NCI-H1048 (cell line): ENCODE measurements at regions not wholly inside any gene's neighbourhood (a gene's known extent, or its start where the extent isn't known, plus 50 kb on each side); places are given as distances from the start of the nearest gene placed in this dataset.
"Not testable (repeated sequence)": the region's sequence is repeated elsewhere in the genome, so short reads cannot be mapped to it uniquely, and the experiment has no call there.

Source experiments
- DNase-seq: peaks from one replicate; lab custom pipeline; 2025; lab: John Stamatoyannopoulos, UW

GRCh38 chr4:95898226-95898625 is 58.3 kb downstream of the PDHA2 start:
- no peak for DNase-seq

GRCh38 chr4:95909211-95909610 is 69.3 kb downstream of the PDHA2 start:
- DNase-seq: no peak

DNA sequence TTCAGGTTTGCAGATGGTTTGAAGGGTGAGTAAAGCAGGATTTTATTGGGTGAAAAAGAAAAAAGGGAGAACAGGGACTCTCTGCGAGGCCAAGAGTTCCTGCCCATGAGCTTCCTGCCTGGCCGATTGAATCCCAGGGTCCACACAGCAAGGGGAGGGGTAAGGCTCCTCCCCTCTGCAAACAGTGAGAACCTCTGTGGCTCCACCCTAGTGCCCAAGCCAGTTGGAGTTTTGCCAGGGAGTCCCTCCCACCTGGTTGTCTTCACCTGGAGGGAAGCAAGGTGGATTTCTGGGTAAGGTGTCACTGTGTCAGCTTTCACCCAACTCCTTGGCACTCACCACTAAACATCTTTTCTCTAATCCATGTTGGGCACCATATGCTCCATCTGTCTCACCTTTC is 70.9 kb downstream of the PDHA2 start:
- DNase-seq: no peak

- DNase-seq: no peak
These were observed 81.6 kb downstream of the PDHA2 start for GRCh38 chr4:95921470-95921869.

- DNase-seq: no peak
These were observed 89.7 kb downstream of the PDHA2 start for GRCh38 chr4:95929448-95930064.

GRCh38 chr4:95939141-95939540 is 99.2 kb downstream of the PDHA2 start:
- DNase-seq: no peak

DNA sequence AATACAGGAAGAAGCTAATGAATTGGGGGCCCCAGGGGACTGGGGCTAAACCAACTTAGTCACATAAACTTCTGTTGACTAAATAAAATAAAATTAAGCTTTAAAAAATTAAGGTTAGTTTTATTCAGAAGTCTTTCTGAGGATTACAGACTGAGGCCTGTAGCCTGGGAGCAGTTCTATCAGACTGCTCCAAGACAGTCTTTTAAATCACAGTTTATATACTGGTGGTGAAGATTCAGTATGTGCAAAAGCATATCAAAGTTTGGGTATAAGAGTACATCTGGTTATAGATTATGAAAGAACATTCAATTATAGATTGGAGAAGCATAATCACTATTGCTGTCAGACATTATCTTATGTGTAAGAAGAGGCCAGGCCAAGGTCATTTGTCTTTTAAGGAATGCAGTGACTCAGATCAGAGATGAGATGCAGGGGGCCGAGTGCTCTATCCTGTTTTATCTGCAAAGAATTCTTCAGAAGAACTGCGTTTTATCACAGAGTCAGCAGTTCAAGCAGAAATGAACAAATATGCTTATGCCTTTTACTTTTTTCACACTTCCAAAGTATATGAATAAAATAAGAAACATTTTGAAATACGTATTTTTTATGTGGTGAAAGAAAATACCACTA is 109.4 kb downstream of the PDHA2 start:
- no peak for DNase-seq

DNA sequence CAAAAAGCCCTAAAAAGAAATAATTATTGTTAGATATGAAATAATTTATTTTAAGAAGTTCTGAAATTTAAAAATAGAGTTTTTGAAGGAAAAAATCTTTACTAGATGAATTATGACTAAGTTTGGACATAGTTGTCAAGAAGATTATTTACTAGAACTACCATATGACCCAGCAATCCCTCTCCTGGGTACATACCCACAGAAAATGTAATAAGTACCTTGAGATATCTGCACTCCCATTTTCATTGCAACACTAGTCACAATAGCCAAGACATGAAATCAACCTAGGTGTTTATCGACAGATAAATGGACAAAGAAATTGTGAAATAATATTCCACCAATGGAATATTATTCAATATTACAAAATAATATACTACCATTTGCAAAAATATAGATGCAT is 109.9 kb downstream of the PDHA2 start:
- DNase-seq: no peak

- DNase-seq: not testable (repeated sequence)
These were observed 112.6 kb downstream of the PDHA2 start for GRCh38 chr4:95952538-95952937.

DNA sequence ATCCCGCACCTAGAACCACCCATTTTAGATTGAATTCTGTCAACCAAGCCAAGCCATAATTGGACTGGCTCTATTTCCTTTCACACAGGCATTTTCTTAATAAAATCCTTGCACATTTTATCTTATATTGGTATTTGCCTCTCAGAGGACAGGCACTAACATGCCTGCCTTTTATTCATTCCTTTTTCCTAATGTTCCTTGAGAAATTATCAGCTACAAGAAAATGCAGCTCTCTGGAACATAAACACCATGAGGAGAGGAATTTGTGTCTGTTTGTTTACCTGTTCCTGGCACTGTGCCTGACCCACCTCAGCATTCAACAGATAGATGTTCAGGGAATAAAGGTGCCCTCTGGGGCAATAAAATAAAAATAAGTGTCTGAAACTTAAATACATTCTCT is 116.2 kb downstream of the PDHA2 start:
- no peak for DNase-seq

GRCh38 chr4:95957054-95957453 is 117.2 kb downstream of the PDHA2 start:
- no peak for DNase-seq

GRCh38 chr4:95957759-95958158 is 117.9 kb downstream of the PDHA2 start:
- no peak for DNase-seq

- no peak for DNase-seq
These were observed 119.3 kb downstream of the PDHA2 start for GRCh38 chr4:95959182-95959581.

DNA sequence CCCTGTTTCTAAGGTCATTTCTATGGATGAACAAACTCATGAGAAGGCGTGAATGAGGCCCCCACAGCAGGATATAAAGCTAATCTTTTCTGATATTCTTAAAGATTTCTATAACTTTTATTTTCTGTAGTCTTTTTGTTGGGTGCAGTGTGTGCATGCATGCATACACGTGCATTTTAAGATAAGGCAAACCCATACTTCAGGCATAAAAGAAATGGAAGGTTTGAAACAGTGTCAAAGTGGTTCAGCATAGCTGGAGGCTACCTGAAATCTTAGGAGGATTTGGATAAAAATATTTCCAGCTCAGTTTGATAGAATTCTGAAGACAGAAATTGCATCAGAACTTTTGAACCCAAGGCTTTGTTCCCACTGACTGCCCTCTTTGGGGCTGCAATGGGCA is 119.7 kb downstream of the PDHA2 start:
- DNase-seq: no peak

- no peak for DNase-seq
These were observed 123.6 kb downstream of the PDHA2 start for GRCh38 chr4:95963456-95963855.

- DNase-seq: no peak
These were observed 140.3 kb downstream of the PDHA2 start for GRCh38 chr4:95979961-95980876.

DNA sequence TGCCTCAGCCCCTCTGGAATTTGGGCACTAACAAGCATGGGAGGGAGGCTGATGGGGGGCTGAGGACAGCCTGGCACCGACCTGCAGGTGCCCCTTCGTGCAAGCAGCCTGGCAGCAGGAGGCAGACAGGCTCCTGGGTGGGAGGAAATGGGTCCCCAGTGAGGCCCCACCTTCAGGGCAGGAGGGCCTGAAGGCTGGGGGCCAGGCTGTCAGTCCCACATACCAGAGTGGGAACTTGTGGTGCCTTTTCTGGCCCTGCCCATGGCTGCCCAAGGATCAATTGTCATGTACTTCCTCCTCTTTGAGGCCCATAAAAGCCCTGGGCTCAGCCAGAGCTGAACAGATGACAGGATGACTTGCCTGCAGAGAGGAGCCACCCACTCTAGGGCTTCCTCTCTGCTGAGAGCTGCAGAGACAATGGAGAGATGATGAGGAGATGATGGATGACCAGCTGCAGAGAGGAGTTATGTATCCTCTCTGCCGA is 141.0 kb downstream of the PDHA2 start:
- DNase-seq: no peak

GRCh38 chr4:95981591-95981990 is 141.7 kb downstream of the PDHA2 start:
- no peak for DNase-seq

DNA sequence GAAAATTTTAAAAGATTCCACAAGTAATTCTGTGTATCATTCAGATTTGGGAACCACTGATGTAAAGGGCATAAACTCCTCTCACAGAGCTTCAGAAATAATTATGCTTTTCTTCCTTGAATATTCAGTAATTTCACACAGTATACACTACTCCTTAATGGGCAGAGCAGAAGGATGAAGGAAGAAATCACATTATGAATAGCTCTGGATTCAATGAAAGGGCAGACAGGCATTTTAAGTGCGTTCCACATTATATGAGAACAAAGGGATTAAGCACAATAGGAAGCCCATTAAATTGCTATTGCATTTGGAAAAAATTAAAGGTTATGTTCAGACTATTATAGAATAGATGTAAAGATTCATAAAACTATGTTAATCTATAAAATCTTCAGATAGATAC is 142.6 kb downstream of the PDHA2 start:
- no peak for DNase-seq

DNA sequence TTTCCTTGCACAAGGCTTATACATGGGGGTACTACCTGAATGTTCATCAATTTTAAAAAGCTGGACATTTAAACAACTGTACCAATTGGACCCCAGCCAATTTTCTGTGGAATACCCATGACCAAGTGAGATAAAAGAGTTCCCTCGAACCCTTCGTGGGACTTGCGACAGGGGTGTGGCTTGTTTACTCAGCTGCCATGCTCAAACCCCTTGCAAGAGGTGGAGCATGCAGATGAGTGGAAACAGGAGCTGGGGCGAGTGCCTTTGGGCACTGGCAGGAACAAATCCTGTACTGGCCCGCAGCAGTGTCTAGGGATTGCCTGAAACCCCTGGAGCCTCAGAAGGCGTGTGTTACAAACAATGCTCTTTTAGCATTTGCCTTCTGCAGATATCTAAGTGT is 144.2 kb downstream of the PDHA2 start:
- DNase-seq: no peak

GRCh38 chr4:95985051-95985450 is 145.2 kb downstream of the PDHA2 start:
- no peak for DNase-seq

DNA sequence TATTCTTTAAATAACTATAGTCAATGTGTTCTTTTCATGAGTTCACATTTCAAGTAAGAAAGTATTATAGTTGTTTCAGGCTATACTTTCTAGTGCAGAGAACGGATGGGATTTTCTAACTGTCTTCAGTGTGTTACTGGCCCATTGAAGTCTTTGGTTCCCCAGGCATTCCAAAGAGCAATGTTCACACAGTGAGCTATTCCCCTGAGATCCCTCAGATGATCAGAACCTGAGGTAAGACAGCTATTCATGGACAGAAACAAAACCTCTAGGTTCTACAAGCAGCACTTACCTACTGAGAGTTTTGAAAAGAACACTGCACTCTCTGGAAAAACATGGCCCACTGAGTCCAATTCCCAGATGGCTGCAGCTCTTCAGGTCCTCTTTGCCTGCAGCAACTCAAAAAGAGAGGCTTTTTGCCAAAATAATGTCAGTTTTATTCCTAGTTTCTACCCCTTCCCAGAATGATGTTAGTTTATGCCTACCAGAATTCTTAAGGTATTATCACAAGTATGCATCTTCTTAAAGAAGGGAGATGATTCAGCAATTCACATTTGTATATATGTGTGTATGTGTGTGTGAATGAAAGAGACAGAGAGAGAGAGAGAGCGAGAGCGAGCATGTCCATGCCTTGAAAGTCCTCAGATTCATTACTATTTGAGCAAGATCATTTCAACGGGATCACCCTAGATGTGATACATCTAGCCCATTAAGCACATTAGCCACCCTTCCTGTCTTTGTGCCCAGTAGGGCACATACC is 146.1 kb downstream of the PDHA2 start:
- no peak for DNase-seq
